ENCODE measurements at regions not wholly inside any gene's neighbourhood (a gene's known extent, or its start where the extent isn't known, plus 50 kb on each side); places are given as distances from the start of the nearest gene placed in this dataset.

DNA sequence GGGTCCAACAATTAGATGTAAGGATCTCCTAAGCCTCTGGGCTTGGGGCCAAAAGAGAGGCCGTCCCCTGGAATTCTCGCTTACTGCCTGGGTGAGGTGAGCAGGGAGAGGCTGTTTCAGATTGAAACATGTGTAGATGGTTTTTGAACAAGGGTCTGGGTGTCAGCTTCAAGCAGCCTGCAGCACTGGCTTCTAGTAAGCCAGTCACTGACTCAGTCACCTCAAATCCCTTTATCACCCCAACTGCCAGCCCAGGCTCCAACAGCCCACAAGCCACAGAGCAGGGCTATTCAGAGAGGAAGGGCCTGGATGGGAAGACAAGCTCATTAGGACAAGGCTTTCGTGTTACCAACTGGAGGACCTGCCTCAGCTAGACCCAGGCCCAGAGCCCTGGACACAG, 180.2 kb downstream of the CCT6B start:
- no TSS peak for BruUV-seq (replicated peaks)
- ChIA-PET POLR2A (no interaction called here), CTCF (ENCODE audit: low intra/inter-chr PET ratio, low total read pairs) (no interaction called here)
- FAIRE-seq, result no peak
- Histone ChIP-seq H3K4me2 (ENCODE audit: low read depth, low read length) (no peak overlapping the region), H3K79me2 (ENCODE audit: insufficient read depth, low read length) (no peaks in the 10 kb centered on the region), H3K36me3 (replicated peaks in 1 of 2; ENCODE audit: control insufficient read depth in 1 of 2, insufficient read depth in 2 of 2, low read length in 2 of 2) (no peaks in the 10 kb centered on the region), H2AFZ (ENCODE audit: low read length) (no peak overlapping the region), H3K4me3 (replicated peaks in 1 of 3; ENCODE audit: insufficient read depth in 1 of 3, low read depth in 2 of 3, low read length in 3 of 3) (no peak overlapping the region), H3K4me1 (ENCODE audit: insufficient read depth, low read length) (no peaks in the 10 kb centered on the region), H4K20me1 (ENCODE audit: insufficient read depth, low read length) (no peaks in the 10 kb centered on the region), H3K27ac (ENCODE audit: extremely low read length, insufficient read depth, low read length) (no peak overlapping the region), H3K9ac (ENCODE audit: insufficient read depth, low read depth, low read length) (no peak overlapping the region), H3K9me3 (ENCODE audit: low read length) (no peaks in the 10 kb centered on the region), H3K27me3 (ENCODE audit: control insufficient read depth in 1 of 2, insufficient read depth in 2 of 2, low read length in 2 of 2) (peaks cover 0 to 3% of the 10 kb centered on the region in 2 experiments; a peak in 2 of 5 replicates)
- in situ Hi-C loops (cut with HindIII; ENCODE audit: extremely low pct_ligation_motif_present, low pct_unique_long_range_greater_than_20kb), result no loop called here
- WGBS (ENCODE audit: low lambda C conversion rate), result 19% methylated on average over 2 of the region's 3 CpGs
- ATAC-seq, result no peak
- no peak for TF ChIP-seq CCDC6 (CRISPR knock-in tag; IDR thresholded peaks at IDR 0.05)
- no peak for TF ChIP-seq SRSF1 (optimal IDR thresholded peaks at IDR 0.05; ENCODE audit: low read depth, low read length)
- no peak for TF ChIP-seq TSC22D2 (CRISPR knock-in tag; IDR thresholded peaks at IDR 0.05; ENCODE audit: borderline replicate concordance)
- no peak for TF ChIP-seq RARG (CRISPR knock-in tag; IDR thresholded peaks at IDR 0.05; ENCODE audit: low read depth)
- no peak for DNase-seq (ENCODE audit: low spot score)
- intact Hi-C loops (cut with micrococcal nuclease; ENCODE audit: unreplicated experiment), result no loop called here

- no peak for ATAC-seq
- Histone ChIP-seq H3K9me3 (ENCODE audit: low read length) (no peaks in the 10 kb centered on the region), H3K4me3 (replicated peaks in 1 of 3; ENCODE audit: insufficient read depth in 1 of 3, low read depth in 2 of 3, low read length in 3 of 3) (no peak overlapping the region), H3K4me1 (ENCODE audit: insufficient read depth, low read length) (no peaks in the 10 kb centered on the region), H3K9ac (ENCODE audit: insufficient read depth, low read depth, low read length) (no peak overlapping the region), H4K20me1 (ENCODE audit: insufficient read depth, low read length) (no peaks in the 10 kb centered on the region), H3K27ac (ENCODE audit: extremely low read length, insufficient read depth, low read length) (no peak overlapping the region), H3K79me2 (ENCODE audit: insufficient read depth, low read length) (no peaks in the 10 kb centered on the region), H3K27me3 (ENCODE audit: control insufficient read depth in 1 of 2, insufficient read depth in 2 of 2, low read length in 2 of 2) (peaks cover 0 to 3% of the 10 kb centered on the region in 2 experiments; a peak in 2 of 5 replicates), H3K4me2 (ENCODE audit: low read depth, low read length) (no peak overlapping the region), H3K36me3 (replicated peaks in 1 of 2; ENCODE audit: control insufficient read depth in 1 of 2, insufficient read depth in 2 of 2, low read length in 2 of 2) (no peaks in the 10 kb centered on the region), H2AFZ (ENCODE audit: low read length) (no peak overlapping the region)
- intact Hi-C loops (cut with micrococcal nuclease; ENCODE audit: unreplicated experiment), result no loop called here
- ChIA-PET POLR2A (no interaction called here), CTCF (ENCODE audit: low intra/inter-chr PET ratio, low total read pairs) (no interaction called here)
- DNase-seq (ENCODE audit: low spot score), result no peak
- no peak for FAIRE-seq
- WGBS (ENCODE audit: low lambda C conversion rate), result no CpG with 5 or more reads among the region's 3 CpGs
- in situ Hi-C loops (cut with HindIII; ENCODE audit: extremely low pct_ligation_motif_present, low pct_unique_long_range_greater_than_20kb), result no loop called here
- BruUV-seq (replicated peaks), result no TSS peak
- TF ChIP-seq ZNF225 (CRISPR knock-in tag; IDR thresholded peaks at IDR 0.05) (no peak), SMAD1 (CRISPR knock-in tag; IDR thresholded peaks at IDR 0.05; ENCODE audit: borderline replicate concordance, low read depth) (no peak), RFXAP (CRISPR knock-in tag; IDR thresholded peaks at IDR 0.05; ENCODE audit: borderline replicate concordance) (no peak), KLF16 (CRISPR knock-in tag; IDR thresholded peaks at IDR 0.05) (no peak), NFYB (CRISPR knock-in tag; IDR thresholded peaks at IDR 0.05) (no peak), ZNF704 (CRISPR knock-in tag; IDR thresholded peaks at IDR 0.05; ENCODE audit: borderline replicate concordance) (no peak), ZBED4 (CRISPR knock-in tag; IDR thresholded peaks at IDR 0.05; ENCODE audit: borderline replicate concordance) (no peak), DR1 (CRISPR knock-in tag; IDR thresholded peaks at IDR 0.05) (no peak), ZNF251 (CRISPR knock-in tag; IDR thresholded peaks at IDR 0.05) (no peak)
Observed at GRCh38 chr17:34780438-34780837, 180.8 kb downstream of the CCT6B start.
